ENCODE measurements at regions not wholly inside any gene's neighbourhood (a gene's known extent, or its start where the extent isn't known, plus 50 kb on each side); places are given as distances from the start of the nearest gene placed in this dataset.
A peak's percentile ranks its signal among the peaks of the same experiment; 100 is the strongest.

DNA sequence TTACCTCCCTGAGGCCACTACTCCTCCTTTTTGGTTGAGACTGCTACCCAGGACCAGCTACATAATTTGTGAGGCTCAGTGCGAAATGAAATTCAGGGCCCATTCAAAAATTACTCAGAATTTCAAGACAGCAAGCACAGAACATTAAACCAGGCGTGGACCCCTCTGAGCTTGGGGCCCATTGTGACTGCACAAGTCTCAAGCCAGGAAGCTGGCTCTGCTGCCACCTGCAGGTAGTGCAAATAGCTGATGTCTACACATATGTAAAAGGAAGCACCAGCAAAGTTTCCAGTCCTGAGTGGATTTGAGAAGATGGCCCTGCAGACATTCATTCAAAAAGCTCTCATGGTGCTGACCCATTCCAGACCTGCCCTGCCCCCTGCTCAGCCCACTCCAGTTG, 213.4 kb upstream of the LNX1 start:
- no peak overlapping the region for H2AFZ ChIP-seq (ENCODE audit: low read length)
- no peak overlapping the region for H3K4me2 ChIP-seq (ENCODE audit: low read depth, low read length)
- H4K20me1 ChIP-seq (ENCODE audit: insufficient read depth, low read length) = no peaks in the 10 kb centered on the region
- no peaks in the 10 kb centered on the region for H3K79me2 ChIP-seq (ENCODE audit: low read length)
- DNase-seq = peak; percentile 48
- TF ChIP-seq, protein P1, sequence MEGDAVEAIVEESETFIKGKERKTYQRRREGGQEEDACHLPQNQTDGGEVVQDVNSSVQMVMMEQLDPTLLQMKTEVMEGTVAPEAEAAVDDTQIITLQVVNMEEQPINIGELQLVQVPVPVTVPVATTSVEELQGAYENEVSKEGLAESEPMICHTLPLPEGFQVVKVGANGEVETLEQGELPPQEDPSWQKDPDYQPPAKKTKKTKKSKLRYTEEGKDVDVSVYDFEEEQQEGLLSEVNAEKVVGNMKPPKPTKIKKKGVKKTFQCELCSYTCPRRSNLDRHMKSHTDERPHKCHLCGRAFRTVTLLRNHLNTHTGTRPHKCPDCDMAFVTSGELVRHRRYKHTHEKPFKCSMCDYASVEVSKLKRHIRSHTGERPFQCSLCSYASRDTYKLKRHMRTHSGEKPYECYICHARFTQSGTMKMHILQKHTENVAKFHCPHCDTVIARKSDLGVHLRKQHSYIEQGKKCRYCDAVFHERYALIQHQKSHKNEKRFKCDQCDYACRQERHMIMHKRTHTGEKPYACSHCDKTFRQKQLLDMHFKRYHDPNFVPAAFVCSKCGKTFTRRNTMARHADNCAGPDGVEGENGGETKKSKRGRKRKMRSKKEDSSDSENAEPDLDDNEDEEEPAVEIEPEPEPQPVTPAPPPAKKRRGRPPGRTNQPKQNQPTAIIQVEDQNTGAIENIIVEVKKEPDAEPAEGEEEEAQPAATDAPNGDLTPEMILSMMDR (IDR thresholded peaks at IDR 0.05; ENCODE audit: low read length) = peak; percentile 72
- no peak for TF ChIP-seq EZH2phosphoT487 (IDR thresholded peaks at IDR 0.05; ENCODE audit: low read length)
- H3K27ac ChIP-seq (ENCODE audit: low read length) = no peak overlapping the region
- H3K27me3 ChIP-seq (replicated peaks; ENCODE audit: insufficient read depth, low read length) = no peaks in the 10 kb centered on the region
- no peaks in the 10 kb centered on the region for H3K4me1 ChIP-seq (ENCODE audit: low read length)
- H3F3A ChIP-seq (ENCODE audit: insufficient read depth, low read length) = no peaks in the 10 kb centered on the region
- H3K9me2 ChIP-seq (replicated peaks; ENCODE audit: insufficient read depth, low read length) = no peaks in the 10 kb centered on the region
- no peak overlapping the region for H3K9ac ChIP-seq (ENCODE audit: low read length)
- H3K9me3 ChIP-seq (replicated peaks; ENCODE audit: insufficient read depth, low read length) = no peaks in the 10 kb centered on the region
- H3K4me3 ChIP-seq (ENCODE audit: low read length) = no peak overlapping the region
- H3K36me3 ChIP-seq (replicated peaks; ENCODE audit: insufficient read depth, low read length) = no peaks in the 10 kb centered on the region

DNA sequence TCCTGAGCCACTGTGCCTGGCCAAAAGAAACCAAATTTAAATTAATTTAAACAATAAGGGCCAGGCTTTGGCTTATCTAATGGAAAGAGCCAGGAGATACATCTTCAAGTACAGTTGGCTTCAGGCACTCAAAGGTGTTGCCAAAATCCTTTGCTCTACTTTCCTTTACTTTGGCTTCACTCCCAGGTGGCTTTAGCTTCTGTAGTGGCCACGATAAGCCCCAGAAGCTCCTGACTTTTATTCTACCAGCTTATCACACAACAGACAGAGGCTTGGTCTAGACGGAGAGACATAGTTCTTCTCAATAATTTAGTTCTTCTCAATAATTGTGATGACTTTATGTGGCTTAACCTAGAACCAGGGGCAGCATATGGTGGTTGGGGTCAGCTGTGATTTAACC, 211.2 kb upstream of the LNX1 start:
- Histone ChIP-seq H3K27ac (ENCODE audit: low read length) (no peak overlapping the region), H3K4me2 (ENCODE audit: low read depth, low read length) (no peak overlapping the region), H3K9me2 (replicated peaks; ENCODE audit: insufficient read depth, low read length) (no peaks in the 10 kb centered on the region), H3K27me3 (replicated peaks; ENCODE audit: insufficient read depth, low read length) (no peaks in the 10 kb centered on the region), H3K4me3 (ENCODE audit: low read length) (no peak overlapping the region), H3F3A (ENCODE audit: insufficient read depth, low read length) (no peaks in the 10 kb centered on the region), H4K20me1 (ENCODE audit: insufficient read depth, low read length) (no peaks in the 10 kb centered on the region), H2AFZ (ENCODE audit: low read length) (no peak overlapping the region), H3K36me3 (replicated peaks; ENCODE audit: insufficient read depth, low read length) (no peaks in the 10 kb centered on the region), H3K9ac (ENCODE audit: low read length) (no peak overlapping the region), H3K79me2 (ENCODE audit: low read length) (no peaks in the 10 kb centered on the region), H3K4me1 (ENCODE audit: low read length) (no peaks in the 10 kb centered on the region), H3K9me3 (replicated peaks; ENCODE audit: insufficient read depth, low read length) (no peaks in the 10 kb centered on the region)
- no peak for DNase-seq
- TF ChIP-seq, protein P1 (IDR thresholded peaks at IDR 0.05; ENCODE audit: low read length) = no peak

DNA sequence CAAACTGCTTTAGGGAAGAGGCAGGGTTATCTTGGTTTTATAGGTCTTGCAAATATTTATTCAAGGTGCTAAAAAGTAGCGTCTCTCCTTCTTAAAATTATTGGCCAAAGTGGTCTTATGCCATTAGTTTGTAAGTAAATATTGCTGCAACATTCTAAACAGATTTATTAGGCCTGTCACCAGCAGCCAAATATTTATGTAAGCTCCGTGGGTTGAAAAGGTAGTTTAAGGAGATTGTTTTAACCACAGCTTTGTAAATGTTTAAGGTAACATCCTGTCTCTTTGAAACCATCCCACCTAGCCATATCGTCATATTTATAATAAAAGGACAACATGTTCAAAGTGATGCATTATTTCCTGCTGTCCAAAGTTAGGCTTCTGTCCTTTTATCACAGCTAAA, 210.1 kb upstream of the LNX1 start:
- H3K79me2 ChIP-seq (ENCODE audit: low read length) = no peaks in the 10 kb centered on the region
- no peak overlapping the region for H3K27ac ChIP-seq (ENCODE audit: low read length)
- no peaks in the 10 kb centered on the region for H3K27me3 ChIP-seq (replicated peaks; ENCODE audit: insufficient read depth, low read length)
- no peaks in the 10 kb centered on the region for H3K4me1 ChIP-seq (ENCODE audit: low read length)
- H3K4me3 ChIP-seq (ENCODE audit: low read length) = no peak overlapping the region
- TF ChIP-seq, protein P1 (IDR thresholded peaks at IDR 0.05; ENCODE audit: low read length) = no peak
- TF ChIP-seq EZH2 (optimal IDR thresholded peaks at IDR 0.05; ENCODE audit: low read depth, low read length) (no peak), EZH2phosphoT487 (IDR thresholded peaks at IDR 0.05; ENCODE audit: low read length) (no peak)
- H3K9ac ChIP-seq (ENCODE audit: low read length) = no peak overlapping the region
- H3K36me3 ChIP-seq (replicated peaks; ENCODE audit: insufficient read depth, low read length) = no peaks in the 10 kb centered on the region
- no peaks in the 10 kb centered on the region for H3K9me3 ChIP-seq (replicated peaks; ENCODE audit: insufficient read depth, low read length)
- H3K4me2 ChIP-seq (ENCODE audit: low read depth, low read length) = no peak overlapping the region
- H2AFZ ChIP-seq (ENCODE audit: low read length) = no peak overlapping the region
- H3K9me2 ChIP-seq (replicated peaks; ENCODE audit: insufficient read depth, low read length) = no peaks in the 10 kb centered on the region
- DNase-seq = no peak
- no peaks in the 10 kb centered on the region for H4K20me1 ChIP-seq (ENCODE audit: insufficient read depth, low read length)
- no peaks in the 10 kb centered on the region for H3F3A ChIP-seq (ENCODE audit: insufficient read depth, low read length)

DNA sequence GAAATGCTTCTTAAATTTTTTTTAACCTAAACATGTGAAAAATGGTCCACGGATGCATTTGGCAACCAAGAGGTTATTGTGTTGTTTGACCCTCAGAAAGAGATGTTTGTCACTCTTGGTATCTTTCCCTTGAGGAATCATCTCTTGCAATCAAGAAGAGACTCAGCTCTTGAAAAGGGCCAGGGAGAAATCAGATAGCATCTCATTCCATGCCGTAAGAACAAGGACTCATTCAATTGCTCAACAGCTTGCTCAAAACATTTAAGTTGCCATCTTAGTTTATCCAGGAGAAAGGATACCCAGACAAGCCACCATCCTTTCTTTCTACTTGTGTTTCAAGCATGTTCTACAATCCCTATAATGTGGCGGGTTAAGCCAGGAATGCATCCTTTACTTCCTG, 209.5 kb upstream of the LNX1 start:
- Histone ChIP-seq H3K9me3 (replicated peaks; ENCODE audit: insufficient read depth, low read length) (no peaks in the 10 kb centered on the region), H3F3A (ENCODE audit: insufficient read depth, low read length) (no peaks in the 10 kb centered on the region), H4K20me1 (ENCODE audit: insufficient read depth, low read length) (no peaks in the 10 kb centered on the region), H3K79me2 (ENCODE audit: low read length) (no peaks in the 10 kb centered on the region), H2AFZ (ENCODE audit: low read length) (no peak overlapping the region), H3K4me2 (ENCODE audit: low read depth, low read length) (no peak overlapping the region), H3K27ac (ENCODE audit: low read length) (no peak overlapping the region), H3K9me2 (replicated peaks; ENCODE audit: insufficient read depth, low read length) (no peaks in the 10 kb centered on the region), H3K27me3 (replicated peaks; ENCODE audit: insufficient read depth, low read length) (no peaks in the 10 kb centered on the region), H3K9ac (ENCODE audit: low read length) (no peak overlapping the region), H3K36me3 (replicated peaks; ENCODE audit: insufficient read depth, low read length) (no peaks in the 10 kb centered on the region), H3K4me1 (ENCODE audit: low read length) (no peaks in the 10 kb centered on the region), H3K4me3 (ENCODE audit: low read length) (no peak overlapping the region)
- no peak for DNase-seq
- TF ChIP-seq, protein P1 (IDR thresholded peaks at IDR 0.05; ENCODE audit: low read length) = no peak
- TF ChIP-seq EZH2phosphoT487 (IDR thresholded peaks at IDR 0.05; ENCODE audit: low read length) (no peak), EZH2 (optimal IDR thresholded peaks at IDR 0.05; ENCODE audit: low read depth, low read length) (no peak)
